GM23338 (cell line): ENCODE measurements at regions not wholly inside any gene's neighbourhood (a gene's known extent, or its start where the extent isn't known, plus 50 kb on each side); places are given as distances from the start of the nearest gene placed in this dataset.

ENCODE experiments used
- CREB1 ChIP-seq: fragments of 250-450 bp; sonication (Bioruptor Pico); IDR thresholded peaks from 2 replicates; pipeline ENCODE4 v1.5.0; 2020; ENCODE audit warnings: low read depth, mild to moderate bottlenecking, moderate library complexity
- CTCF ChIP-seq, 2 experiments: fragments of 200-600 bp in 1 of 2; sonication (generic) in 1 of 2; conservative IDR thresholded peaks; 2 replicates each; pipeline versions ENCODE4 v1.5.1 to v1.6.1; 2016 to 2017; ENCODE audit warnings: antibody characterized with exemption in 2 of 2, low read depth in 2 of 2, mild to moderate bottlenecking in 2 of 2, moderate library complexity in 1 of 2
- ETS1 ChIP-seq: IDR thresholded peaks from 2 replicates; pipeline ENCODE4 v1.6.1; 2016; ENCODE audit warnings: antibody characterized with exemption
- EZH2 ChIP-seq: fragments of 200-600 bp; sonication (generic); IDR thresholded peaks from one replicate; pipeline ENCODE4 v1.8.0; 2017; ENCODE audit warnings: antibody characterized with exemption, mild to moderate bottlenecking, low read depth; ENCODE audit not compliant: unreplicated experiment
- EZH2phosphoT487 ChIP-seq: fragments of 200-600 bp; sonication (generic); IDR thresholded peaks from one replicate; pipeline ENCODE4 v1.8.1; 2018; ENCODE audit warnings: antibody characterized with exemption; ENCODE audit not compliant: unreplicated experiment
- JUNB ChIP-seq: IDR thresholded peaks from one replicate; pipeline ENCODE4 v1.6.1; 2016; ENCODE audit warnings: antibody characterized with exemption; ENCODE audit not compliant: unreplicated experiment
- POLR2AphosphoS5 ChIP-seq: IDR thresholded peaks from 2 replicates; pipeline ENCODE4 v1.6.1; 2016; ENCODE audit warnings: antibody characterized with exemption, low read depth
- REST ChIP-seq: IDR thresholded peaks from one replicate; pipeline ENCODE4 v1.6.1; 2018; ENCODE audit warnings: antibody characterized with exemption; ENCODE audit not compliant: unreplicated experiment
- STAT1 ChIP-seq: IDR thresholded peaks from one replicate; pipeline ENCODE4 v1.6.1; 2016; ENCODE audit warnings: antibody characterized with exemption; ENCODE audit not compliant: unreplicated experiment
- ZNF462 ChIP-seq: fragments of 250-450 bp; sonication (Bioruptor Pico); IDR thresholded peaks from 2 replicates; pipeline ENCODE4 v1.5.0; 2020; ENCODE audit warnings: mild to moderate bottlenecking, moderate library complexity

GRCh38 chr9:78654324-78654723, 357.4 kb downstream of the PSAT1 start:
- TF ChIP-seq CTCF (conservative IDR thresholded peaks at IDR 0.05; ENCODE audit: low read depth in 2 of 2) (no peak), POLR2AphosphoS5 (no peak), EZH2 (no peak), STAT1 (no peak), EZH2phosphoT487 (no peak), JUNB (no peak), REST (no peak), ETS1 (no peak), CREB1 (CRISPR knock-in tag) (no peak), ZNF462 (CRISPR knock-in tag) (no peak)
